ENCODE measurements at regions not wholly inside any gene's neighbourhood (a gene's known extent, or its start where the extent isn't known, plus 50 kb on each side); places are given as distances from the start of the nearest gene placed in this dataset.

DNA sequence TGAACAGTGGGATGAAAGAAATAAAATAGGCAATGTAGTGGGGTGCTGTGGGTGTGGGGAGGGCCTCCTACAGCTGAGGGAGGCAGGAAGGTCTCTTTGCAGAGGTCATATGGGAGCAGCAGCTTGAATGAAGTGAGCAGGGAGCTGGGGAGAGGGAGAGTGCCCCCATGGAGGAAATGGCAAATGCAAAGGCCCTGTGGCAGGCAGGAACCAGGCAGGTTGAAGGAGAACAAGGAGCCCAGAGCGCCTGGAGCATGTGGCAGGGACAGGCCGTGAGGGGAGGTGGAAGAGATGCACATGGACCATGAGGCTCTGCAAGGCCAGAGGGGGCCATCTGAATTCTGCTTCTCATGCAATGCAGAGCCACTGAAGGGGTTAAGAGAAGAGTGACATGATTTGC, 191.8 kb downstream of the URI1 start:
- H3K27ac ChIP-seq (ENCODE audit: low read length), result no peak overlapping the region
- H3K9me3 ChIP-seq (ENCODE audit: insufficient read depth, low read depth, low read length), result no peaks in the 10 kb centered on the region
- no peaks in the 10 kb centered on the region for H3K36me3 ChIP-seq (ENCODE audit: insufficient read depth, low read depth, low read length)
- no peak overlapping the region for H3K9ac ChIP-seq (ENCODE audit: low read depth, low read length)
- H3K4me3 ChIP-seq (ENCODE audit: low read length), result no peak overlapping the region
- H3K27me3 ChIP-seq (ENCODE audit: insufficient read depth, low read length), result no peaks in the 10 kb centered on the region
- H3K4me1 ChIP-seq (ENCODE audit: insufficient read depth, low read length), result no peaks in the 10 kb centered on the region

- Histone ChIP-seq H3K9me3 (ENCODE audit: insufficient read depth, low read depth, low read length) (no peaks in the 10 kb centered on the region), H3K4me3 (ENCODE audit: low read length) (no peak overlapping the region), H3K9ac (ENCODE audit: low read depth, low read length) (no peak overlapping the region), H3K36me3 (ENCODE audit: insufficient read depth, low read depth, low read length) (no peaks in the 10 kb centered on the region), H3K27me3 (ENCODE audit: insufficient read depth, low read length) (no peaks in the 10 kb centered on the region), H3K4me1 (ENCODE audit: insufficient read depth, low read length) (no peaks in the 10 kb centered on the region), H3K27ac (ENCODE audit: low read length) (no peak overlapping the region)
Observed at GRCh38 chr19:30135093-30135757, 193.2 kb downstream of the URI1 start.

- Histone ChIP-seq H3K27me3 (ENCODE audit: insufficient read depth, low read length) (no peaks in the 10 kb centered on the region), H3K9me3 (ENCODE audit: insufficient read depth, low read depth, low read length) (no peaks in the 10 kb centered on the region), H3K9ac (ENCODE audit: low read depth, low read length) (no peak overlapping the region), H3K4me3 (ENCODE audit: low read length) (no peak overlapping the region), H3K27ac (ENCODE audit: low read length) (no peak overlapping the region), H3K4me1 (ENCODE audit: insufficient read depth, low read length) (no peaks in the 10 kb centered on the region), H3K36me3 (ENCODE audit: insufficient read depth, low read depth, low read length) (no peaks in the 10 kb centered on the region)
Observed at GRCh38 chr19:30135797-30136196, 193.8 kb downstream of the URI1 start.

- Histone ChIP-seq H3K27ac (ENCODE audit: low read length) (no peak overlapping the region), H3K9ac (ENCODE audit: low read depth, low read length) (no peak overlapping the region), H3K9me3 (ENCODE audit: insufficient read depth, low read depth, low read length) (no peaks in the 10 kb centered on the region), H3K36me3 (ENCODE audit: insufficient read depth, low read depth, low read length) (no peaks in the 10 kb centered on the region), H3K4me1 (ENCODE audit: insufficient read depth, low read length) (no peaks in the 10 kb centered on the region), H3K4me3 (ENCODE audit: low read length) (no peak overlapping the region), H3K27me3 (ENCODE audit: insufficient read depth, low read length) (no peaks in the 10 kb centered on the region)
Observed at GRCh38 chr19:30136611-30137195, 194.7 kb downstream of the URI1 start.

DNA sequence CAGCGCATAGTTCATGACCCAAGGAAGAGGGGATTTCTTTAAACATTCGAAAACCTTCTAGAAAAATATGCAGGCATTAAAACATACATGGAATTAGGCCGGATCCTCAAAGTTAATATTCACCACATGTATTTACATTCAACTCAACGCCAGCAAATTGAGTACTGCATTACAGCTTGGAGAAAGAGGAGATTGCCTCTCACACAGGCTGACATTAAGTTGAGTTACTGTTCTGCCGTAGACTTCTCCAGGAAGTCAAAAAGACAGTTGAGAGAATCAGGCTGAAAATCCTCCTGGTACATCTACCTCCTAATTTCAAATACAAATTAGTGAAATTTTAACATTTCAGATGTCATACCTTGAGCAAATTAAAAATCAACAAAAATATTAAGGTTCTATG, 195.7 kb downstream of the URI1 start:
- Histone ChIP-seq H3K9me3 (ENCODE audit: insufficient read depth, low read depth, low read length) (no peaks in the 10 kb centered on the region), H3K27ac (ENCODE audit: low read length) (no peak overlapping the region)

GRCh38 chr19:30144242-30144758, 202.3 kb downstream of the URI1 start:
- Histone ChIP-seq H3K36me3 (ENCODE audit: insufficient read depth, low read depth, low read length) (no peaks in the 10 kb centered on the region), H3K4me1 (ENCODE audit: insufficient read depth, low read length) (no peaks in the 10 kb centered on the region), H3K9me3 (ENCODE audit: insufficient read depth, low read depth, low read length) (no peaks in the 10 kb centered on the region), H3K4me3 (ENCODE audit: low read length) (no peak overlapping the region), H3K27me3 (ENCODE audit: insufficient read depth, low read length) (no peaks in the 10 kb centered on the region), H3K27ac (ENCODE audit: low read length) (no peak overlapping the region), H3K9ac (ENCODE audit: low read depth, low read length) (no peak overlapping the region)

More for the DNA sequence above, 195.7 kb downstream of the URI1 start:
- Histone ChIP-seq H3K9ac (ENCODE audit: low read depth, low read length) (no peak overlapping the region), H3K27me3 (ENCODE audit: insufficient read depth, low read length) (no peaks in the 10 kb centered on the region), H3K36me3 (ENCODE audit: insufficient read depth, low read depth, low read length) (no peaks in the 10 kb centered on the region), H3K4me1 (ENCODE audit: insufficient read depth, low read length) (no peaks in the 10 kb centered on the region), H3K4me3 (ENCODE audit: low read length) (no peak overlapping the region)

DNA sequence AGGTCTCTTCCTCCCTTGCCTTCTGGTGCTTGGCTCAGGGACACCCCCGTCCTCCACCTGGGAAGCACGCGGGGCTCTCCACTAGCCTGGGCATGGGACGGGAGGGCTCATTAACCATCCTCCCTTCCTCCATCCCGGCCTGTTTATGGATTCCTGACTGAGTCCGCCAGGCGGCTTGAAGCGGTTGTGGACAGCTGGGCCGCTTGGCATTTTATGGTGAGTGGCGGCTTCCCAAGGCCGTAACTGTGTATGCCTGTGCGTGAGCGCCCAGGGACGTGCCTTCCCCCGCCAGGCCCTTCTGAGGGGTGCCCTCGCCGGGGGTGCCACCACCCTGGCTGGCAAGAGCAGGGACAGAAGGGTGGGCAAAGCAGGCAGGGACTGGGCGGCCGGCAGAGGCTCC, 202.8 kb downstream of the URI1 start:
- Histone ChIP-seq H3K9me3 (ENCODE audit: insufficient read depth, low read depth, low read length) (no peaks in the 10 kb centered on the region), H3K9ac (ENCODE audit: low read depth, low read length) (no peak overlapping the region), H3K4me1 (ENCODE audit: insufficient read depth, low read length) (no peaks in the 10 kb centered on the region), H3K27me3 (ENCODE audit: insufficient read depth, low read length) (no peaks in the 10 kb centered on the region), H3K27ac (ENCODE audit: low read length) (no peak overlapping the region), H3K4me3 (ENCODE audit: low read length) (no peak overlapping the region), H3K36me3 (ENCODE audit: insufficient read depth, low read depth, low read length) (no peaks in the 10 kb centered on the region)

- H3K4me3 ChIP-seq (ENCODE audit: low read length), result no peak overlapping the region
- H3K27ac ChIP-seq (ENCODE audit: low read length), result no peak overlapping the region
- H3K4me1 ChIP-seq (ENCODE audit: insufficient read depth, low read length), result no peaks in the 10 kb centered on the region
- no peak overlapping the region for H3K9ac ChIP-seq (ENCODE audit: low read depth, low read length)
- H3K9me3 ChIP-seq (ENCODE audit: insufficient read depth, low read depth, low read length), result no peaks in the 10 kb centered on the region
- no peaks in the 10 kb centered on the region for H3K36me3 ChIP-seq (ENCODE audit: insufficient read depth, low read depth, low read length)
- no peaks in the 10 kb centered on the region for H3K27me3 ChIP-seq (ENCODE audit: insufficient read depth, low read length)
Observed at GRCh38 chr19:30145467-30145866, 203.4 kb downstream of the URI1 start.

DNA sequence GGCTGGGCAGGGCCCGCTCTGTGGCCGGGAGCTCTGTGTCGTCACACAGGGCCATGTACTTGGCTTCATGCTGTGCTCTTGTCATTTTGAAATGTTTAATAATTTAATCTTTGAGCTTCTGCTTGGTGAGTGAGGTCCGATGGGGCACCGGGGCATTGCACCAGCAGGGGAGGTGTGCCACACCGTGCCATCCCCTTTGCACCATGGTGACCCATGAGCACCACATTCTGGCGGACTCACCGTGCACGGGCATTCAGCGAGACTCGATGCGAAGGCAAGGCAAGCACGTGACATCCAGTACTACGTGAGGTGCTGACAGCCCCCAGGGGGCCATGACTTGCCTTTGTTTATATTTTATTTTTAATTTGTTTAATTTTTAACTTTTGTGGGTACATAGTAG, 204.3 kb downstream of the URI1 start:
- no peak overlapping the region for H3K4me3 ChIP-seq (ENCODE audit: low read length)

GRCh38 chr19:30148039-30148790, 206.2 kb downstream of the URI1 start:
- Histone ChIP-seq H3K4me1 (ENCODE audit: insufficient read depth, low read length) (no peaks in the 10 kb centered on the region), H3K27ac (ENCODE audit: low read length) (no peak overlapping the region), H3K27me3 (ENCODE audit: insufficient read depth, low read length) (no peaks in the 10 kb centered on the region)

More for the DNA sequence above, 204.3 kb downstream of the URI1 start:
- Histone ChIP-seq H3K27ac (ENCODE audit: low read length) (no peak overlapping the region), H3K36me3 (ENCODE audit: insufficient read depth, low read depth, low read length) (no peaks in the 10 kb centered on the region), H3K9me3 (ENCODE audit: insufficient read depth, low read depth, low read length) (no peaks in the 10 kb centered on the region), H3K9ac (ENCODE audit: low read depth, low read length) (no peak overlapping the region), H3K27me3 (ENCODE audit: insufficient read depth, low read length) (no peaks in the 10 kb centered on the region), H3K4me1 (ENCODE audit: insufficient read depth, low read length) (no peaks in the 10 kb centered on the region)

GRCh38 chr19:30148803-30149202, 206.8 kb downstream of the URI1 start:
- Histone ChIP-seq H3K36me3 (ENCODE audit: insufficient read depth, low read depth, low read length) (no peaks in the 10 kb centered on the region), H3K9ac (ENCODE audit: low read depth, low read length) (no peak overlapping the region), H3K4me3 (ENCODE audit: low read length) (no peak overlapping the region), H3K27ac (ENCODE audit: low read length) (no peak overlapping the region), H3K9me3 (ENCODE audit: insufficient read depth, low read depth, low read length) (no peaks in the 10 kb centered on the region), H3K4me1 (ENCODE audit: insufficient read depth, low read length) (no peaks in the 10 kb centered on the region), H3K27me3 (ENCODE audit: insufficient read depth, low read length) (no peaks in the 10 kb centered on the region)

More at GRCh38 chr19:30148039-30148790, 206.2 kb downstream of the URI1 start:
- Histone ChIP-seq H3K9me3 (ENCODE audit: insufficient read depth, low read depth, low read length) (no peaks in the 10 kb centered on the region), H3K4me3 (ENCODE audit: low read length) (no peak overlapping the region), H3K9ac (ENCODE audit: low read depth, low read length) (no peak overlapping the region), H3K36me3 (ENCODE audit: insufficient read depth, low read depth, low read length) (no peaks in the 10 kb centered on the region)

DNA sequence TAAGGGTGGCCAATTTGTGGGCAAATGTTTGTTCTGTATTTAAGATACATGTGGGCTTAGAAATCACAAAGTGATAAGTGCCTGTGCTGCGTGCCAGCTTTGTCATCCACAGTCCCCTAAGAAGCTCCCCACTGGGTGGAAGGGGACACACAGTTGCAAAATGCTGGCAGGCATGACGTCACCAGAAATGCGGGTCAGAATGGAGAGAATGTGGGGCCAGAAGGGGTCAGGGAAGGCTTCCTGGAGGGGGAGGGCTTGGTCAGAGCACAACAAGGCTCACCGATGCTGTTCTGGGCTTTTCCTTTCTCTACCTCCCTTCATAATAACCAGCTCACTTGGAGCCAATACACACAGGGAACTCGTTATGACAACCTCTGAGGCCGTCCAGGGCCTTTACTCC, 207.3 kb downstream of the URI1 start:
- H3K36me3 ChIP-seq (ENCODE audit: insufficient read depth, low read depth, low read length), result no peaks in the 10 kb centered on the region
- no peak overlapping the region for H3K4me3 ChIP-seq (ENCODE audit: low read length)
- no peak overlapping the region for H3K27ac ChIP-seq (ENCODE audit: low read length)
- no peak overlapping the region for H3K9ac ChIP-seq (ENCODE audit: low read depth, low read length)
- H3K4me1 ChIP-seq (ENCODE audit: insufficient read depth, low read length), result no peaks in the 10 kb centered on the region
- no peaks in the 10 kb centered on the region for H3K27me3 ChIP-seq (ENCODE audit: insufficient read depth, low read length)
- H3K9me3 ChIP-seq (ENCODE audit: insufficient read depth, low read depth, low read length), result no peaks in the 10 kb centered on the region
